SK-MEL-5 (cell line): ENCODE measurements at regions not wholly inside any gene's neighbourhood (a gene's known extent, or its start where the extent isn't known, plus 50 kb on each side); places are given as distances from the start of the nearest gene placed in this dataset.

ENCODE experiments used
- DNase-seq: peaks from one replicate; pipeline ENCODE4 v3.0.0-alpha.2; 2016; ENCODE audit warnings: low read depth, low spot score
- in situ Hi-C: cut with HindIII; loops from 2 replicates; pipeline ENCODE4 v1.10.0; 2016; ENCODE audit warnings: low sequenced_read_pairs, high pct_unique_total_duplicates, low pct_unique_long_range_greater_than_20kb

GRCh38 chr22:27610863-27611786 is 190.4 kb downstream of the MN1 start:
- in situ Hi-C loops: no loop called here
- no peak for DNase-seq

GRCh38 chr22:27612115-27612514 is 189.4 kb downstream of the MN1 start:
- in situ Hi-C loops: no loop called here
- DNase-seq: no peak

GRCh38 chr22:27613099-27614005 is 188.2 kb downstream of the MN1 start:
- in situ Hi-C loops: no loop called here
- no peak for DNase-seq

DNA sequence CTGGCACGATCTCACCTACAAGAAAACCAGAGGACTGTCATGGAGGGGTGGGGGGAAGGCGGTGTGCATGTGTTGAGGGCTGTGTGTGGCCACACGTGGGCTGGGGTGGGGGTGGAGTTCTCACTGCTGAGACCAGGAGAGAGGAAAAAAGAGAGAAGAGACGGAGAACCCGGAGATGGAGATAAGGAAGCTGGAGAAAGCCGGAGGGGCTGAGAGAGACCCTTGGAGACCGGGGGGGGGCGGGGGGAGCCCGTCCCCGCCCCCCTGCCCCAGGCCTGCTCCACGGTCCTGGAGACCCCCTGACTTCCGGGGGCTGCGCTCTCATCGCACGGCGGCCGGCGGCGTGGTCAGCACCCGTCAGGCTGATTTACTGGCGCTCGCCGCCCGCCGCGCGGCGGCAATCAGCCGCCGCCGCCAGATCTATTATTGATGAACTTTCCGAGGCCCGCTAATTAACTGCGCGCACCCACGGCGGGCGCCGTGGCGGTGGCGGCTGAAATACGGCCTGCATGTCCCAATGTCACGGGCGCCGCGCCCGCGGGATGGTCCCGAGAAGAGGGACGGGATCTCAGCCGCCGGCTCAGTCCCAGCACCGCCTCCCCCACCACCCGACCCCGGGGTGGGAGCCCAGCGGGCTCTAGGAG is 187.4 kb downstream of the MN1 start:
- DNase-seq: no peak
- in situ Hi-C loops: no loop called here

GRCh38 chr22:27614650-27615007 is 186.9 kb downstream of the MN1 start:
- in situ Hi-C loops: no loop called here
- DNase-seq: no peak

- DNase-seq: no peak
- in situ Hi-C loops: no loop called here
Observed at GRCh38 chr22:27615408-27615807, 186.1 kb downstream of the MN1 start.

GRCh38 chr22:27616033-27616432 is 185.5 kb downstream of the MN1 start:
- in situ Hi-C loops: no loop called here
- DNase-seq: no peak

GRCh38 chr22:27617214-27617881 is 184.2 kb downstream of the MN1 start:
- in situ Hi-C loops: no loop called here
- DNase-seq: no peak

- DNase-seq: no peak
- in situ Hi-C loops: no loop called here
Observed at GRCh38 chr22:27620367-27621154, 181.0 kb downstream of the MN1 start.

DNA sequence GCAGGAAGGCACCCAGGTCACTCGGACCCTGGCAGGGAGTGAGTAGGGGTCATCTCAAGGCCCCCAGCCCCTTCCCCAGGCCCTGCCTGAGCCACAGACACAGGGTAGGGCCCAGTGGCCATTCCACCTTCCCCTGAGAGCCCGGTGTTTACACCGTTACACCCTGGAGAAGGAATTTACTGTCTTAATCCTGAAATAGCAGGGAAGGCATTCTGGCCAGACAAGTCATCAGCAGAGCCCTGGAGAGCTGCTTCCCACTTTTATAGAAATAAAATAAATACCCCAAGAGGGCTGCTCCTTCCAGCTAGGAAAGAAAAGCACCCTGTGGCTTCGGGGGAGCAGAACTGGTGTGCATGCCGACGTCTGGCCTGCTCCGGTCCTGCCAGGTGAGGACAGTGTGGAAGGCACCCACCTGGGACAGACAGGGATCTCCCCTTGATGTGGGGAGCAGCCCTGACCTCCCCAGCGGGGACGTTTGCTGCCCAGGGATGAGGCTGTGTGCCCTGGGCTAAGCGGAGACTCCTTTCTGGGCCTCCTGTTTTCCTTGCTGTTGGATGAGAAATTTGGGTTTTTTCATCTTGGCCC is 180.0 kb downstream of the MN1 start:
- DNase-seq: no peak
- in situ Hi-C loops: no loop called here

DNA sequence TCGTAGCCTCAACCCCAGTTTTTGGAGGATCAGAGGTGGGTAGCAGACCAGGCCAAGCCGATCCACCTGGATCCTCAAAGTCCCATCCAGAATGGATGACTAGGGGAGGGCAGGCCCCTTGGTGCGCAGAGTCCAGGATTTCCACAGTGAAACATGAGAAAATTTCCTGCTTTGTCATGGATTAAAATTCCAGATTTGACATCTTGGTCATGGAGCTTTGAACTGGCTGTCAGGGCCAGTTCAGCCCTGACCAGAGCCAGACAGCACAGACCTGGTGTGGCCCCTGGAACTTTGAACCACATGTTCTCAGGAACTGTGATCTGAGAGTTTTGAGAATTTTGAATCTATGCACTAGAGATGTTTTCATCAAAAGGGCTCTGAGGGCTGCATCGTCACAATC is 177.5 kb downstream of the MN1 start:
- in situ Hi-C loops: no loop called here
- no peak for DNase-seq

GRCh38 chr22:27624705-27625104 is 176.9 kb downstream of the MN1 start:
- no peak for DNase-seq
- in situ Hi-C loops: no loop called here

- in situ Hi-C loops: no loop called here
- no peak for DNase-seq
Observed at GRCh38 chr22:27625769-27626674, 175.5 kb downstream of the MN1 start.

- in situ Hi-C loops: no loop called here
- no peak for DNase-seq
Observed at GRCh38 chr22:27626675-27627443, 174.7 kb downstream of the MN1 start.

- peak; percentile 82 for DNase-seq
- in situ Hi-C loops: no loop called here
Observed at GRCh38 chr22:27627444-27627833, 174.1 kb downstream of the MN1 start.
